DOHH2 (cell line): ENCODE measurements at regions not wholly inside any gene's neighbourhood (a gene's known extent, or its start where the extent isn't known, plus 50 kb on each side); places are given as distances from the start of the nearest gene placed in this dataset.

ENCODE experiments used
- H3F3A ChIP-seq: fragments of 200-600 bp; sonication (generic), shearing (Covaris generic); 2 replicates; pipeline ENCODE4 v1.6.0; 2016; ENCODE audit warnings: antibody characterized with exemption, mild to moderate bottlenecking; ENCODE audit not compliant: control insufficient read depth, insufficient read depth
- H3K27ac ChIP-seq: fragments of 200-600 bp; sonication (generic); 2 replicates; pipeline ENCODE4 v1.5.1; 2014; ENCODE audit warnings: low read depth, mild to moderate bottlenecking, low read length, moderate library complexity
- H3K27me3 ChIP-seq: fragments of 200-600 bp; sonication (generic); 2 replicates; pipeline ENCODE4 v1.6.1; 2014; ENCODE audit warnings: mild to moderate bottlenecking, low read length, mixed read lengths; ENCODE audit not compliant: control insufficient read depth
- H3K36me3 ChIP-seq: fragments of 200-600 bp; sonication (generic); 2 replicates; pipeline ENCODE4 v1.6.1; 2014; ENCODE audit warnings: mild to moderate bottlenecking, low read length, moderate library complexity, mixed read lengths; ENCODE audit not compliant: control insufficient read depth
- H3K4me1 ChIP-seq: fragments of 200-600 bp; sonication (generic); 2 replicates; pipeline ENCODE4 v1.6.1; 2014; ENCODE audit warnings: mild to moderate bottlenecking, low read length, mixed read lengths; ENCODE audit not compliant: control insufficient read depth
- H3K4me2 ChIP-seq: fragments of 200-600 bp; sonication (generic); 2 replicates; pipeline ENCODE4 v1.6.0; 2014; ENCODE audit warnings: mild to moderate bottlenecking, low read length, moderate library complexity
- H3K4me3 ChIP-seq: fragments of 200-600 bp; sonication (generic); 2 replicates; pipeline ENCODE4 v1.5.1; 2014; ENCODE audit warnings: mild to moderate bottlenecking, low read length, mixed read lengths
- H3K79me2 ChIP-seq: fragments of 200-600 bp; sonication (generic); 2 replicates; pipeline ENCODE4 v1.6.1; 2014; ENCODE audit warnings: mild to moderate bottlenecking, low read length, mixed read lengths; ENCODE audit not compliant: control insufficient read depth
- H3K9me2 ChIP-seq: fragments of 200-600 bp; sonication (generic); replicated peaks from 2 replicates; pipeline ENCODE4 v1.6.1; 2014; ENCODE audit warnings: mild to moderate bottlenecking, low read length, mixed read lengths; ENCODE audit not compliant: control insufficient read depth
- H3K9me3 ChIP-seq: fragments of 200-600 bp; sonication (generic); 2 replicates; pipeline ENCODE4 v1.6.1; 2014; ENCODE audit warnings: antibody characterized with exemption, low read length, mixed read lengths; ENCODE audit not compliant: control insufficient read depth, insufficient read depth
- H4K20me1 ChIP-seq: fragments of 200-600 bp; sonication (generic); 2 replicates; pipeline ENCODE4 v1.6.0; 2014; ENCODE audit warnings: low read depth, mild to moderate bottlenecking, antibody characterized with exemption, low read length, moderate library complexity; ENCODE audit not compliant: control insufficient read depth, insufficient read depth
- EZH2phosphoT487 ChIP-seq: fragments of 200-600 bp; sonication (generic); IDR thresholded peaks from 2 replicates; pipeline ENCODE4 v1.6.1; 2017; ENCODE audit warnings: borderline replicate concordance, mild to moderate bottlenecking, antibody characterized with exemption, low read length, moderate library complexity, mixed read lengths
- TF ChIP-seq, protein P1 (sequence below): fragments of 200-600 bp; sonication (generic); IDR thresholded peaks from one replicate; pipeline ENCODE4 v1.5.1; 2014; ENCODE audit warnings: antibody characterized with exemption, mild to moderate bottlenecking, low read depth, low read length; ENCODE audit not compliant: poor library complexity, severe bottlenecking

DNA sequence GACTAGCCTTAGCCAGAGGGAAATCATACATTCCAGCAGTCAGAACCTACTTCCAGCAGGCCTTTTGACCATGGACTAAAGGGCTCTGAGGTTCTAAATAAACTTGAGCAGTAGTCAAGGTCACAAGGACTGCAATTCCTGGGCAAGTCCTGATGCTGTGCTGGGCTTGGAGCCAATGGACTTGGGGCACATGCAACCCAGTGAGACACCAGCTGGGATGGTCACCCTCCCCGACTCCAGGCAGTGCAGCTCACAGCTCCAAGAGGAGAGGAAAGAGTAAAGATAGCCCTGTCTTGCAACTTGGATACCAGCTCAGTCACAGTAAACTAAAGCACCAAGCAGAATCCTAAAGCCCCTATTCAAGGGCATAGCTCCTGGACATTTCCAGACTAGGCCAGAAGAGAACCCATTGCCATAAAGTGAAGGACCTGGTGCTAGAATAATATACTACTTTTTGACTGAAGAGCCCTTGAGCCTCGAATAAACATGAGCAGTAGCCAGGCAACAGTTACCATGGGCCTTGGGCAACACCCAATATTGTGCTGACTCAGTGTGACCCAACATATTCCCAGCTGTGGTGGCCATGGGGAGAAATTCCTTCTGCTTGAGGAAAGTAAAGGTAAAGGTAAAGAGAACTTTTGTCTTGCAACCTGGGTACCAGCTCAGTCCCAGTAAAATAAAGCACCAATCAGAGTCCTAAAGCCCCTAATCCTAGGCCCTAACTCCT lies 226.2 kb upstream of the CLEC14A start:
- Histone ChIP-seq H3K4me2 (no peak overlapping the region), H3K4me1 (no peaks in the 10 kb centered on the region)

DNA sequence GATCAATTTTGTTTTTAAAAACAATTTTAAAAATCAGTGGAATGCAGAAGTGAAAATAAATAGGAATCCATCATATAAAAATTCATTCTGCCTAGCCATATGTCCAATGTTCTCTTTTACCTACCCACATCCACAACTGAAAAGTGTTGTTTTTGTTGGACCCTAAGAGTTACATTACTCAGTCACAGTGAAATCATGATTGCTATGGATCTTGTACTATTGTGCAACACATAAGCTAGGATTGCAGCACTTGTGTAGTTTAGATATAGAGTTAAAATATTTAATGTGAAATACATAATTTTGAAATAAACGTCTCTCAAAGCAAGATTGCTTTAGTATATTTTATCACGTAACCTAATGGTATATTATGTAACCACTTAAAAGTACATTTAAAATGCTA lies 213.3 kb upstream of the CLEC14A start:
- Histone ChIP-seq H3F3A (no peaks in the 10 kb centered on the region), H3K4me2 (no peak overlapping the region), H3K9me3 (no peaks in the 10 kb centered on the region), H3K79me2 (no peaks in the 10 kb centered on the region), H3K27me3 (no peaks in the 10 kb centered on the region), H3K4me1 (no peaks in the 10 kb centered on the region), H3K4me3 (no peak overlapping the region), H4K20me1 (no peaks in the 10 kb centered on the region), H3K9me2 (no peaks in the 10 kb centered on the region), H3K36me3 (no peaks in the 10 kb centered on the region), H3K27ac (no peak overlapping the region)
- TF ChIP-seq EZH2phosphoT487 = no peak
- TF ChIP-seq, protein P1, sequence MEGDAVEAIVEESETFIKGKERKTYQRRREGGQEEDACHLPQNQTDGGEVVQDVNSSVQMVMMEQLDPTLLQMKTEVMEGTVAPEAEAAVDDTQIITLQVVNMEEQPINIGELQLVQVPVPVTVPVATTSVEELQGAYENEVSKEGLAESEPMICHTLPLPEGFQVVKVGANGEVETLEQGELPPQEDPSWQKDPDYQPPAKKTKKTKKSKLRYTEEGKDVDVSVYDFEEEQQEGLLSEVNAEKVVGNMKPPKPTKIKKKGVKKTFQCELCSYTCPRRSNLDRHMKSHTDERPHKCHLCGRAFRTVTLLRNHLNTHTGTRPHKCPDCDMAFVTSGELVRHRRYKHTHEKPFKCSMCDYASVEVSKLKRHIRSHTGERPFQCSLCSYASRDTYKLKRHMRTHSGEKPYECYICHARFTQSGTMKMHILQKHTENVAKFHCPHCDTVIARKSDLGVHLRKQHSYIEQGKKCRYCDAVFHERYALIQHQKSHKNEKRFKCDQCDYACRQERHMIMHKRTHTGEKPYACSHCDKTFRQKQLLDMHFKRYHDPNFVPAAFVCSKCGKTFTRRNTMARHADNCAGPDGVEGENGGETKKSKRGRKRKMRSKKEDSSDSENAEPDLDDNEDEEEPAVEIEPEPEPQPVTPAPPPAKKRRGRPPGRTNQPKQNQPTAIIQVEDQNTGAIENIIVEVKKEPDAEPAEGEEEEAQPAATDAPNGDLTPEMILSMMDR = no peak

More for the DNA sequence above, 226.2 kb upstream of the CLEC14A start:
- TF ChIP-seq, protein P1 = no peak
- TF ChIP-seq EZH2phosphoT487 = no peak
- Histone ChIP-seq H3K27ac (no peak overlapping the region), H3K27me3 (no peaks in the 10 kb centered on the region), H3K79me2 (no peaks in the 10 kb centered on the region), H3K9me3 (peaks cover 5% of the 10 kb centered on the region; the same call in 1 of the 2 replicates), H3K36me3 (no peaks in the 10 kb centered on the region), H4K20me1 (no peaks in the 10 kb centered on the region), H3F3A (no peaks in the 10 kb centered on the region), H3K9me2 (no peaks in the 10 kb centered on the region), H3K4me3 (no peak overlapping the region)

GRCh38 chr14:38442208-38442607 lies 186.3 kb upstream of the CLEC14A start:
- TF ChIP-seq, protein P1 = no peak
- TF ChIP-seq EZH2phosphoT487 = no peak
- no peak overlapping the region for H3K4me3 ChIP-seq

More at GRCh38 chr14:38442208-38442607, 186.3 kb upstream of the CLEC14A start:
- Histone ChIP-seq H3K9me3 (peaks cover 7% of the 10 kb centered on the region; the same call in 1 of the 2 replicates), H3K4me2 (no peak overlapping the region), H3K79me2 (no peaks in the 10 kb centered on the region), H4K20me1 (no peaks in the 10 kb centered on the region), H3K9me2 (no peaks in the 10 kb centered on the region), H3K36me3 (no peaks in the 10 kb centered on the region), H3K27ac (no peak overlapping the region), H3F3A (no peaks in the 10 kb centered on the region), H3K4me1 (no peaks in the 10 kb centered on the region), H3K27me3 (no peaks in the 10 kb centered on the region)
